Ascending aorta (tissue), 2 donors: ENCODE measurements at regions not wholly inside any gene's neighbourhood (a gene's known extent, or its start where the extent isn't known, plus 50 kb on each side); places are given as distances from the start of the nearest gene placed in this dataset.

Experiments used
- DNase-seq, 2 donors: peaks; one replicate each; pipeline ENCODE4 v3.0.0-alpha.2; 2019; ENCODE audit warnings: low spot score in 2 of 2
- H3K27ac ChIP-seq, 2 donors: fragments of 200-600 bp; sonication (generic); one replicate each; pipeline ENCODE4 v1.5.1; 2016 to 2017; ENCODE audit warnings: mild to moderate bottlenecking in 1 of 2
- H3K27me3 ChIP-seq: fragments of 200-600 bp; sonication (generic); one replicate; pipeline ENCODE4 v1.5.1; 2017
- H3K36me3 ChIP-seq, 2 donors: fragments of 200-600 bp; sonication (generic); one replicate each; pipeline ENCODE4 v1.5.1; 2016
- H3K4me1 ChIP-seq, 2 donors: fragments of 200-600 bp; sonication (generic); one replicate each; pipeline ENCODE4 v1.5.1; 2016 to 2017; ENCODE audit warnings: mild to moderate bottlenecking in 1 of 2
- H3K4me3 ChIP-seq, 2 donors: fragments of 200-600 bp; sonication (generic); one replicate each; pipeline ENCODE4 v1.5.1; 2016 to 2017; ENCODE audit warnings: mild to moderate bottlenecking in 1 of 2
- H3K9me3 ChIP-seq, 2 donors: fragments of 200-600 bp; sonication (generic); one replicate each; pipeline ENCODE4 v1.5.1; 2016
- intact Hi-C: fragments of 100-400 bp; cut with DNase I; formaldehyde crosslinking; loops from one replicate; pipeline ENCODE4 v1.15.1; 2023
- TF ChIP-seq, protein P1 (sequence below), 3 experiments: fragments of 200-600 bp in 2 of 3; fragments of 450-650 bp in 1 of 3; sonication (generic) in 2 of 3; IDR thresholded peaks; one replicate each; pipeline ENCODE4 v1.5.1; 2016 to 2019; ENCODE audit warnings: antibody characterized with exemption in 3 of 3, mild to moderate bottlenecking in 1 of 3, moderate library complexity in 1 of 3

GRCh38 chr4:33914386-33914785, 2329.9 kb downstream of the ARAP2 start:
- DNase-seq = no peak
- H3K4me1 ChIP-seq = no peaks in the 10 kb centered on the region
- no peaks in the 10 kb centered on the region for H3K9me3 ChIP-seq
- no peak overlapping the region for H3K4me3 ChIP-seq
- H3K27ac ChIP-seq = no peak overlapping the region
- H3K36me3 ChIP-seq = no peaks in the 10 kb centered on the region
- TF ChIP-seq, protein P1, sequence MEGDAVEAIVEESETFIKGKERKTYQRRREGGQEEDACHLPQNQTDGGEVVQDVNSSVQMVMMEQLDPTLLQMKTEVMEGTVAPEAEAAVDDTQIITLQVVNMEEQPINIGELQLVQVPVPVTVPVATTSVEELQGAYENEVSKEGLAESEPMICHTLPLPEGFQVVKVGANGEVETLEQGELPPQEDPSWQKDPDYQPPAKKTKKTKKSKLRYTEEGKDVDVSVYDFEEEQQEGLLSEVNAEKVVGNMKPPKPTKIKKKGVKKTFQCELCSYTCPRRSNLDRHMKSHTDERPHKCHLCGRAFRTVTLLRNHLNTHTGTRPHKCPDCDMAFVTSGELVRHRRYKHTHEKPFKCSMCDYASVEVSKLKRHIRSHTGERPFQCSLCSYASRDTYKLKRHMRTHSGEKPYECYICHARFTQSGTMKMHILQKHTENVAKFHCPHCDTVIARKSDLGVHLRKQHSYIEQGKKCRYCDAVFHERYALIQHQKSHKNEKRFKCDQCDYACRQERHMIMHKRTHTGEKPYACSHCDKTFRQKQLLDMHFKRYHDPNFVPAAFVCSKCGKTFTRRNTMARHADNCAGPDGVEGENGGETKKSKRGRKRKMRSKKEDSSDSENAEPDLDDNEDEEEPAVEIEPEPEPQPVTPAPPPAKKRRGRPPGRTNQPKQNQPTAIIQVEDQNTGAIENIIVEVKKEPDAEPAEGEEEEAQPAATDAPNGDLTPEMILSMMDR (IDR thresholded peaks at IDR 0.05) = no peak
- H3K27me3 ChIP-seq = no peaks in the 10 kb centered on the region
- intact Hi-C loops = no loop called here

DNA sequence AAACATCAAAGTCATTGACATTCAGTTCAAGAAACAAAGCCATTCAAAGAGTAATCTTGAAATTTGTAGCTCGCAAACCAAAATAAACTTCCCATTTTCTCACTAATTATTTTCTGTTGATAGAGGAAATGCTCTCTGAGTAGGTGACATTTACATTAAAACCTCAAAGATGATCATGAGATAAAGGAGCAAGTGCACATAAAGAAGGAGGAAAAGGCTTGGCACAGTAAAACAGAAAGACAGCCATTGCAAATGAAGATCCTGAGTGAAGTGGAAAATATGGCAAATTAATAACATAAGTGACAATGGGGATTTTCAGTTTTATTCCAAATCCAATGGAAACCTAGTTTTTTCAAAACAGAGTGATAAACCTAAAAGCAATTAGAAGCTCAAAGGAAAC, 2320.8 kb downstream of the ARAP2 start:
- TF ChIP-seq, protein P1 (IDR thresholded peaks at IDR 0.05) = no peak
- DNase-seq = no peak
- Histone ChIP-seq H3K27ac (no peak overlapping the region), H3K4me1 (no peaks in the 10 kb centered on the region), H3K9me3 (no peaks in the 10 kb centered on the region), H3K27me3 (no peaks in the 10 kb centered on the region), H3K4me3 (no peak overlapping the region), H3K36me3 (no peaks in the 10 kb centered on the region)
- intact Hi-C loops = no loop called here

GRCh38 chr4:33924239-33924638, 2320.1 kb downstream of the ARAP2 start:
- Histone ChIP-seq H3K4me3 (no peak overlapping the region), H3K9me3 (no peaks in the 10 kb centered on the region), H3K4me1 (no peaks in the 10 kb centered on the region), H3K27me3 (no peaks in the 10 kb centered on the region), H3K27ac (no peak overlapping the region), H3K36me3 (no peaks in the 10 kb centered on the region)
- TF ChIP-seq, protein P1 (IDR thresholded peaks at IDR 0.05) = no peak
- no peak for DNase-seq
- intact Hi-C loops = no loop called here

GRCh38 chr4:33924811-33925210, 2319.5 kb downstream of the ARAP2 start:
- intact Hi-C loops = no loop called here
- DNase-seq = no peak
- Histone ChIP-seq H3K36me3 (no peaks in the 10 kb centered on the region), H3K4me3 (no peak overlapping the region), H3K4me1 (no peaks in the 10 kb centered on the region), H3K9me3 (no peaks in the 10 kb centered on the region), H3K27me3 (no peaks in the 10 kb centered on the region), H3K27ac (no peak overlapping the region)
- TF ChIP-seq, protein P1 (IDR thresholded peaks at IDR 0.05) = no peak

GRCh38 chr4:33930497-33930896, 2313.8 kb downstream of the ARAP2 start:
- Histone ChIP-seq H3K36me3 (no peaks in the 10 kb centered on the region), H3K4me1 (no peaks in the 10 kb centered on the region), H3K27ac (no peak overlapping the region), H3K27me3 (no peaks in the 10 kb centered on the region), H3K9me3 (no peaks in the 10 kb centered on the region), H3K4me3 (no peak overlapping the region)
- intact Hi-C loops = no loop called here
- DNase-seq = no peak
- TF ChIP-seq, protein P1 (IDR thresholded peaks at IDR 0.05) = no peak

DNA sequence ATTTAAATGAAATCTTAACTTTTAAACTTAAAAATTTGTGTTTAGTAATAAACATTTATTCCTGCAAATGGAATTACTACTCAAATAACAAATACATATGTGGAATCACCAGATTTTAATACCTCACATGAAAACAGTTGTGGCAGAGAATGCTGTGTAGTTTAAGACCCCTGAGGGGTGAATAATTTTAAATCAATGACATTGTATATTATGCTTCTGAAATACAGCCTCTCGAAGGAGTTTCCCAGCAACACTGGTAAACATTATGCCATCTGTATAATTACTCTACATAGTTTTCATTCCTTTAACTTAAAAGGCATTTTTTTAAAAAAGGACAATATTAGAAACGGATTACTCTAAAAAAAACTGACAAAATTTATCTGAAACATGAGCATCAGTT, 2313.3 kb downstream of the ARAP2 start:
- TF ChIP-seq, protein P1 (IDR thresholded peaks at IDR 0.05) = no peak
- no peak overlapping the region for H3K27ac ChIP-seq
- no peak for DNase-seq
- no peaks in the 10 kb centered on the region for H3K27me3 ChIP-seq
- H3K4me3 ChIP-seq = no peak overlapping the region
- H3K9me3 ChIP-seq = no peaks in the 10 kb centered on the region
- intact Hi-C loops = no loop called here
- H3K36me3 ChIP-seq = no peaks in the 10 kb centered on the region
- no peaks in the 10 kb centered on the region for H3K4me1 ChIP-seq
